BJ (cell line): ENCODE measurements at regions not wholly inside any gene's neighbourhood (a gene's known extent, or its start where the extent isn't known, plus 50 kb on each side); places are given as distances from the start of the nearest gene placed in this dataset.

Experiments used
- CTCF ChIA-PET: fragments of 350-600 bp; formaldehyde crosslinking; extraction: SDS; loops from one replicate; lab custom pipeline; 2021; ENCODE audit warnings: antibody characterized with exemption, inconsistent platforms; lab: Yijun Ruan, JAX
- POLR2A ChIA-PET: fragments of 300-600 bp; sonication (Branson Sonifier 250); formaldehyde crosslinking; extraction: SDS; loops from one replicate; lab custom pipeline; 2021; ENCODE audit warnings: antibody characterized with exemption; lab: Charles Lee
- DNase-seq: peaks from one replicate; pipeline ENCODE4 v3.0.0-alpha.2; 2011; ENCODE audit warnings: low read depth
- H3K27me3 ChIP-seq: 2 replicates; pipeline ENCODE4 v1.6.0; 2011; ENCODE audit warnings: low read length; ENCODE audit not compliant: control insufficient read depth, insufficient read depth
- H3K36me3 ChIP-seq: 2 replicates; pipeline ENCODE4 v1.5.1; 2011; ENCODE audit warnings: low read length; ENCODE audit not compliant: control insufficient read depth, insufficient read depth
- H3K4me3 ChIP-seq: 2 replicates; pipeline ENCODE4 v1.5.1; 2011; ENCODE audit warnings: low read depth, mild to moderate bottlenecking, control low read depth, low read length
- TF ChIP-seq, protein P1 (sequence below): IDR thresholded peaks from 2 replicates; pipeline ENCODE4 v1.5.1; 2011; ENCODE audit warnings: low read depth, mild to moderate bottlenecking, control low read depth, inconsistent platforms, low read length, moderate library complexity; ENCODE audit not compliant: insufficient read depth

DNA sequence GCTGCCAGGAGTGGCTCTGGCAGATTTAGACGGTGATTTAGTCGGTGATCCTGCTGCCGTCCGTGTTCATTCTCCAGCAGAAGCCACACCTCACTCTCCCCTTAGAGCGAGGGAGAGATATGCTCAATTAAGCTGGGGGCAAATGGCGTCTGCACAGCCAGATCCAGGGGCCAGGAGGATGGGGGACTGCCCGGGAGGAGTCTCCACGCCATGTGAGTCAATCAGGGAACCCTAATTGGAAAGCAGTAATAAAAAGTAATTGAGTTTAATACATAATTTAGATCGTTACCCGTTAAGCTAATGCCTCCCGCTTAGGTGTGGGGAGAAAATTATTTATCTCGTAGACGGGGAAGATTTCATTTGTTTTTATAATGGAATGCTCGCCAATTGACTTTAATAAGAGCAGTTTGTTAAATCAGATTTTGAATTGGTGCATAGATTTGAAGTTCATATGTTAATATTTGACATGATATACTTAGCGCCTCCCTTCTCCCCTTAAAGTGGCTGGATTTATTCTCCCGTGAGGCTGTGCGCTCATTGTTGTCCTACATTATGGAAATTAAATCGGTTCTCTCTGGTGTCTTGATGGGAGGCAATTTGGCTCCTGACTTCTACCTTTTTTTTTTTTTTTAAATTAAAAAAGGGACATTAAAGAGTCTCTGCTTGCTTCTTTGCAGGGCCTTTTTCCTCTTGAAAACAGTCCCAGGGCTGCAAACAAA, 104.9 kb upstream of the C14orf180 start:
- ChIA-PET POLR2A (no interaction called here), CTCF (no interaction called here)
- Histone ChIP-seq H3K27me3 (no peaks in the 10 kb centered on the region), H3K4me3 (no peak overlapping the region), H3K36me3 (no peaks in the 10 kb centered on the region)
- DNase-seq, result no peak
- TF ChIP-seq, protein P1, sequence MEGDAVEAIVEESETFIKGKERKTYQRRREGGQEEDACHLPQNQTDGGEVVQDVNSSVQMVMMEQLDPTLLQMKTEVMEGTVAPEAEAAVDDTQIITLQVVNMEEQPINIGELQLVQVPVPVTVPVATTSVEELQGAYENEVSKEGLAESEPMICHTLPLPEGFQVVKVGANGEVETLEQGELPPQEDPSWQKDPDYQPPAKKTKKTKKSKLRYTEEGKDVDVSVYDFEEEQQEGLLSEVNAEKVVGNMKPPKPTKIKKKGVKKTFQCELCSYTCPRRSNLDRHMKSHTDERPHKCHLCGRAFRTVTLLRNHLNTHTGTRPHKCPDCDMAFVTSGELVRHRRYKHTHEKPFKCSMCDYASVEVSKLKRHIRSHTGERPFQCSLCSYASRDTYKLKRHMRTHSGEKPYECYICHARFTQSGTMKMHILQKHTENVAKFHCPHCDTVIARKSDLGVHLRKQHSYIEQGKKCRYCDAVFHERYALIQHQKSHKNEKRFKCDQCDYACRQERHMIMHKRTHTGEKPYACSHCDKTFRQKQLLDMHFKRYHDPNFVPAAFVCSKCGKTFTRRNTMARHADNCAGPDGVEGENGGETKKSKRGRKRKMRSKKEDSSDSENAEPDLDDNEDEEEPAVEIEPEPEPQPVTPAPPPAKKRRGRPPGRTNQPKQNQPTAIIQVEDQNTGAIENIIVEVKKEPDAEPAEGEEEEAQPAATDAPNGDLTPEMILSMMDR, result no peak

- Histone ChIP-seq H3K36me3 (no peaks in the 10 kb centered on the region), H3K4me3 (no peak overlapping the region), H3K27me3 (no peaks in the 10 kb centered on the region)
- ChIA-PET CTCF (no interaction called here), POLR2A (no interaction called here)
- no peak for DNase-seq
- TF ChIP-seq, protein P1, result no peak
These were observed 104.3 kb upstream of the C14orf180 start for GRCh38 chr14:104475256-104475655.

- no peak for DNase-seq
- POLR2A ChIA-PET, result no interaction called here
- CTCF ChIA-PET, result no interaction called here
- TF ChIP-seq, protein P1, result no peak
- no peak overlapping the region for H3K4me3 ChIP-seq
- no peaks in the 10 kb centered on the region for H3K27me3 ChIP-seq
- H3K36me3 ChIP-seq, result no peaks in the 10 kb centered on the region
These were observed 103.8 kb upstream of the C14orf180 start for GRCh38 chr14:104475802-104476201.

GRCh38 chr14:104476437-104476836, 103.1 kb upstream of the C14orf180 start:
- CTCF ChIA-PET, result no interaction called here
- Histone ChIP-seq H3K27me3 (no peaks in the 10 kb centered on the region), H3K4me3 (no peak overlapping the region), H3K36me3 (no peaks in the 10 kb centered on the region)
- DNase-seq, result no peak
- POLR2A ChIA-PET, result no interaction called here
- TF ChIP-seq, protein P1, result no peak

DNA sequence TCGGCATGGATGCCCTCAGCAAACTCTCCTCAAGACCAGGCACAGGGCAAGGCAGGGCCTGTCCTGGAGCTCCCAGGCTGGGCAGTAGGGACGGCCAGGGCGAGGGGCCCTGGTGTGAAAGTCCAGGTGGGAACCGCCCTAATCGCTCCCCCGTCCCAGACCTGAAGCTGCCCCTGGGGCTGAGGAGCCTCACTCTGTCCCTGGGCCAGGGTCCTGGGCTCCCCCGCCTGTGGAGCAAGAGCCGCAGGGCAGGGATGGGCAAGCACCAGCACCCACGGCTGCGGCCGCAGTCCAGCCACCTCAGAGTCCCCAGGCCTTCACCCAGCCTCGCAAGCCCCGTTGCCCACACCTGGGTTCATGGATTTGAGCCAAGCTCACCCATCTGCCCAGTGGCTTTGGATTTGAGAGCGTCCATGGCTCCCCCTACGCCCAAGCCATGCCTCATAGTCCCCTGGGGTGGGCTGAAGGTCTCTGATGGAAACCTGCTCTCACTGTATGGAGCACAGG, 102.4 kb upstream of the C14orf180 start:
- POLR2A ChIA-PET, result no interaction called here
- Histone ChIP-seq H3K27me3 (no peaks in the 10 kb centered on the region), H3K4me3 (no peak overlapping the region), H3K36me3 (no peaks in the 10 kb centered on the region)
- TF ChIP-seq, protein P1, result no peak
- CTCF ChIA-PET, result interaction anchor here (1.5 kb wide), 1 partner anchor 13 kb away, joined by 4 read pairs; no protein-coding TSS in a partner anchor
- no peak for DNase-seq
